Fibroblast of lung (primary cell): ENCODE measurements at regions not wholly inside any gene's neighbourhood (a gene's known extent, or its start where the extent isn't known, plus 50 kb on each side); places are given as distances from the start of the nearest gene placed in this dataset.

Source experiments
- DNase-seq, 2 donors: peaks; one replicate each; pipeline versions ENCODE4 v3.0.0 to v3.0.0-alpha.2; 2010; ENCODE audit warnings: low read depth in 2 of 2
- H2AFZ ChIP-seq: 2 replicates; pipeline ENCODE4 v1.5.1; 2012; ENCODE audit warnings: low read length, control low read depth, inconsistent platforms
- H3K27ac ChIP-seq: 2 replicates; pipeline ENCODE4 v1.5.1; 2011; ENCODE audit warnings: low read length, control low read depth; ENCODE audit not compliant: insufficient read depth
- H3K27me3 ChIP-seq: 2 replicates; pipeline ENCODE4 v1.5.1; 2011; ENCODE audit warnings: mild to moderate bottlenecking, low read length; ENCODE audit not compliant: control insufficient read depth, insufficient read depth
- H3K36me3 ChIP-seq: 2 replicates; pipeline ENCODE4 v1.5.1; 2011; ENCODE audit warnings: low read length; ENCODE audit not compliant: control insufficient read depth, insufficient read depth
- H3K4me1 ChIP-seq: 2 replicates; pipeline ENCODE4 v1.5.1; 2011; ENCODE audit warnings: low read length; ENCODE audit not compliant: control insufficient read depth, insufficient read depth; ENCODE audit errors: extremely low read depth
- H3K4me2 ChIP-seq: 2 replicates; pipeline ENCODE4 v1.5.1; 2011; ENCODE audit warnings: low read length, control low read depth; ENCODE audit not compliant: insufficient read depth; ENCODE audit errors: extremely low read depth
- H3K4me3 ChIP-seq, 4 experiments: fragments of 200-600 bp in 1 of 4; sonication (generic) in 1 of 4; replicated peaks in 1 of 4; 2 replicates each; pipeline ENCODE4 v1.5.1; 2011 to 2016; ENCODE audit warnings: low read length in 4 of 4, low read depth in 3 of 4, mild to moderate bottlenecking in 3 of 4, control low read depth in 2 of 4, inconsistent platforms in 1 of 4, mixed read lengths in 1 of 4; ENCODE audit not compliant: insufficient read depth in 1 of 4; ENCODE audit errors: control extremely low read depth in 1 of 4
- H3K79me2 ChIP-seq: 2 replicates; pipeline ENCODE4 v1.5.1; 2012; ENCODE audit warnings: mild to moderate bottlenecking, low read length, inconsistent platforms; ENCODE audit not compliant: control insufficient read depth, insufficient read depth
- H3K9ac ChIP-seq: 2 replicates; pipeline ENCODE4 v1.5.1; 2011; ENCODE audit warnings: mild to moderate bottlenecking, low read length, control low read depth; ENCODE audit not compliant: insufficient read depth
- H3K9me3 ChIP-seq: 2 replicates; pipeline ENCODE4 v1.5.1; 2012; ENCODE audit warnings: low read depth, low read length; ENCODE audit not compliant: control insufficient read depth, insufficient read depth
- H4K20me1 ChIP-seq: 2 replicates; pipeline ENCODE4 v1.5.1; 2011; ENCODE audit warnings: low read length; ENCODE audit not compliant: control insufficient read depth, insufficient read depth; ENCODE audit errors: extremely low read depth
- CTCF ChIP-seq, 2 donors: IDR thresholded peaks in 1 of 2; conservative IDR thresholded peaks in 1 of 2; 1 replicate in 1 of 2; 2 replicates in 1 of 2; pipeline ENCODE4 v1.5.1; 2011 to 2012; ENCODE audit warnings: low read length in 2 of 2, control low read depth in 1 of 2, inconsistent platforms in 1 of 2, low read depth in 1 of 2, mild to moderate bottlenecking in 1 of 2
- EZH2 ChIP-seq: IDR thresholded peaks from 2 replicates; pipeline ENCODE4 v1.5.1; 2012; ENCODE audit warnings: low read length, control low read depth, mild to moderate bottlenecking; ENCODE audit errors: missing control alignments

- H3K27me3 ChIP-seq: no peaks in the 10 kb centered on the region
- no peak overlapping the region for H2AFZ ChIP-seq
- no peak overlapping the region for H3K9ac ChIP-seq
- DNase-seq: no peak
- H3K36me3 ChIP-seq: no peaks in the 10 kb centered on the region
- H3K9me3 ChIP-seq: no peaks in the 10 kb centered on the region
- no peaks in the 10 kb centered on the region for H4K20me1 ChIP-seq
- H3K4me1 ChIP-seq: no peaks in the 10 kb centered on the region
- no peak overlapping the region for H3K27ac ChIP-seq
- no peak overlapping the region for H3K4me3 ChIP-seq
- no peak overlapping the region for H3K4me2 ChIP-seq
- TF ChIP-seq EZH2 (no peak), CTCF (conservative IDR thresholded peaks at IDR 0.05 in 1 of 2, IDR thresholded peaks at IDR 0.05 in 1 of 2; ENCODE audit: low read depth in 1 of 2, low read length in 2 of 2) (no peak)
- no peaks in the 10 kb centered on the region for H3K79me2 ChIP-seq
These were observed 142.8 kb upstream of the MBL2 start for GRCh38 chr10:52915391-52915790.

- no peaks in the 10 kb centered on the region for H3K4me1 ChIP-seq
- no peaks in the 10 kb centered on the region for H3K36me3 ChIP-seq
- no peak overlapping the region for H3K4me2 ChIP-seq
- H3K9ac ChIP-seq: no peak overlapping the region
- H3K27ac ChIP-seq: no peak overlapping the region
- H2AFZ ChIP-seq: no peak overlapping the region
- no peak for DNase-seq
- no peaks in the 10 kb centered on the region for H3K9me3 ChIP-seq
- no peak overlapping the region for H3K4me3 ChIP-seq
- H3K79me2 ChIP-seq: no peaks in the 10 kb centered on the region
- TF ChIP-seq CTCF (conservative IDR thresholded peaks at IDR 0.05 in 1 of 2, IDR thresholded peaks at IDR 0.05 in 1 of 2; ENCODE audit: low read depth in 1 of 2, low read length in 2 of 2) (no peak), EZH2 (no peak)
- no peaks in the 10 kb centered on the region for H3K27me3 ChIP-seq
- no peaks in the 10 kb centered on the region for H4K20me1 ChIP-seq
These were observed 138.6 kb upstream of the MBL2 start for GRCh38 chr10:52911163-52911562.

- no peak for TF ChIP-seq EZH2
- TF ChIP-seq CTCF (conservative IDR thresholded peaks at IDR 0.05 in 1 of 2, IDR thresholded peaks at IDR 0.05 in 1 of 2; ENCODE audit: low read depth in 1 of 2, low read length in 2 of 2): no peak
- no peaks in the 10 kb centered on the region for H3K9me3 ChIP-seq
- H2AFZ ChIP-seq: no peak overlapping the region
- no peaks in the 10 kb centered on the region for H3K4me1 ChIP-seq
- H3K79me2 ChIP-seq: no peaks in the 10 kb centered on the region
- no peak for DNase-seq
- H4K20me1 ChIP-seq: no peaks in the 10 kb centered on the region
- H3K27me3 ChIP-seq: no peaks in the 10 kb centered on the region
- H3K9ac ChIP-seq: no peak overlapping the region
- no peak overlapping the region for H3K4me3 ChIP-seq
- H3K4me2 ChIP-seq: no peak overlapping the region
- H3K36me3 ChIP-seq: no peaks in the 10 kb centered on the region
- no peak overlapping the region for H3K27ac ChIP-seq
These were observed 135.9 kb upstream of the MBL2 start for GRCh38 chr10:52908478-52908877.
